ENCODE measurements at regions not wholly inside any gene's neighbourhood (a gene's known extent, or its start where the extent isn't known, plus 50 kb on each side); places are given as distances from the start of the nearest gene placed in this dataset.

DNA sequence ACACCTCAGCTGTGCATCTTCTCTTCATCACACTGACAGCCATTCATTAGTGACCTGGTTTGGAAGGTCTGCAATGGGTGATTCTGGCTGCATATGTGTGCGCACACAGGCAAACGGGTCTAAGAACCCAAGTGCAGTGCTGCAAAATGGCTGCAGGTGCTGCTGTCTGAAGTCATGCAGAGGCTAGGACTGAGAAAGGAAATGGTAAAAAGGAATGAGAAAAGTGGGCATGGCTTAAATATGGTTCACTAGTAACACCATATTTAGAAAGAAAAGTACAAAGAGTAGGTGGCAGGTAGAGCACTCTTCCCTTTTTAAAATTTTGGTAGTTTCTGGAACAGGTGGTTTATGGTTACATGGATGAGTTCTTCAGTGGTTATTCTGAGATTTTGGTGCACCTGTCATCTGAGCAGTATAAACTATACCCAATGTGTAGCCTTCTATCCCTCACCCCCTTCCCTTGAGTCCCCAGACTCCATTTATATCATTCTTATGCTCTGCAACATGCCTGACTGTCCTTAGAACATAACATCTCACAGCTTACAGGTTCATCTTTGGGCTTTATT is 78.4 kb downstream of the CCNG2 start:
- no peak for TF ChIP-seq CTCF (IDR thresholded peaks at IDR 0.05 in 8 of 11, conservative IDR thresholded peaks at IDR 0.05 in 3 of 11)
- no peak for TF ChIP-seq POLR2A (IDR thresholded peaks at IDR 0.05)

All from spleen (tissue), 7 donors.